ENCODE measurements at regions not wholly inside any gene's neighbourhood (a gene's known extent, or its start where the extent isn't known, plus 50 kb on each side); places are given as distances from the start of the nearest gene placed in this dataset.
"Not testable (repeated sequence)": the region's sequence is repeated elsewhere in the genome, so short reads cannot be mapped to it uniquely, and the experiment has no call there.

DNA sequence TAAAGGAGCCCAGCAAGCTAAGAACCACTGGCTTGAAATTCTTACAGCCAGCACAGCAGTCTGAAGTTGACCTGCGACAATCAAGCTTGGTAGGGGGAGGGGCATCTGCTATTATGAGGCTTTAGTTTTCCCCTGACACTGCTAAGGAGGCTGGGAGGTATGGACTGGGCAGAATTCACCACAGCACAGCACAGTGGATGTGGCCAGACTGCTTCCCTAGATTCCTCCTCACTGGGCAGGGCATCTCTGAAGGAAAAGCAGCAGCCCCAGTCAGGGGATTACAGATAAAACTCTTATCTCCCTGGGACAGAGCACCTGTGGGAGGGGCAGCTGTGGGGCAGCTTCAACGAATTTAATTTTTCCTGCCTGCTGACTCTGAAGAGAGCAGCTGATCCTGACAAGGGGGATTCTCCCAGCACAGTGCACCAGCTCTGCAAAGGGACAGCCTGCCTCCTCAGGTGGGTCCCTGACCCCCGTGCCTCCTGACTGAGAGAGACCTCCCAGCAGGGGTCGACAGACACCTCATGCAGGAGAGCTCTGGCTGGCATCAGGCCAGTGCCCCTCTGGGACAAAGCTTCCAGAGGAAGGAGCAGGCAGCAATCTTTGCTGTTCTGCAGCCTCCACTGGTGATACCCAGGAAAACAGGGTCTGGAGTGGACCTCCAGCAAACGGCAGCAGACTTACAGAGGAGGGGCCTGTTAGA is 71.6 kb upstream of the CARMIL1 start:
- TF ChIP-seq, protein P1, sequence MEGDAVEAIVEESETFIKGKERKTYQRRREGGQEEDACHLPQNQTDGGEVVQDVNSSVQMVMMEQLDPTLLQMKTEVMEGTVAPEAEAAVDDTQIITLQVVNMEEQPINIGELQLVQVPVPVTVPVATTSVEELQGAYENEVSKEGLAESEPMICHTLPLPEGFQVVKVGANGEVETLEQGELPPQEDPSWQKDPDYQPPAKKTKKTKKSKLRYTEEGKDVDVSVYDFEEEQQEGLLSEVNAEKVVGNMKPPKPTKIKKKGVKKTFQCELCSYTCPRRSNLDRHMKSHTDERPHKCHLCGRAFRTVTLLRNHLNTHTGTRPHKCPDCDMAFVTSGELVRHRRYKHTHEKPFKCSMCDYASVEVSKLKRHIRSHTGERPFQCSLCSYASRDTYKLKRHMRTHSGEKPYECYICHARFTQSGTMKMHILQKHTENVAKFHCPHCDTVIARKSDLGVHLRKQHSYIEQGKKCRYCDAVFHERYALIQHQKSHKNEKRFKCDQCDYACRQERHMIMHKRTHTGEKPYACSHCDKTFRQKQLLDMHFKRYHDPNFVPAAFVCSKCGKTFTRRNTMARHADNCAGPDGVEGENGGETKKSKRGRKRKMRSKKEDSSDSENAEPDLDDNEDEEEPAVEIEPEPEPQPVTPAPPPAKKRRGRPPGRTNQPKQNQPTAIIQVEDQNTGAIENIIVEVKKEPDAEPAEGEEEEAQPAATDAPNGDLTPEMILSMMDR (IDR thresholded peaks at IDR 0.05), result not testable (repeated sequence)
- not testable (repeated sequence) for TF ChIP-seq POLR2A (IDR thresholded peaks at IDR 0.05)

Data from lower leg skin (tissue), 3 donors.